HG02870 (cell line): ENCODE measurements at regions not wholly inside any gene's neighbourhood (a gene's known extent, or its start where the extent isn't known, plus 50 kb on each side); places are given as distances from the start of the nearest gene placed in this dataset.

ENCODE experiments used
- ATAC-seq: cut with Tn5 transposase; IDR thresholded peaks from one replicate; pipeline ENCODE4 v1.9.1; 2021; ENCODE audit warnings: mild to moderate bottlenecking, moderate library complexity; ENCODE audit not compliant: unreplicated experiment

DNA sequence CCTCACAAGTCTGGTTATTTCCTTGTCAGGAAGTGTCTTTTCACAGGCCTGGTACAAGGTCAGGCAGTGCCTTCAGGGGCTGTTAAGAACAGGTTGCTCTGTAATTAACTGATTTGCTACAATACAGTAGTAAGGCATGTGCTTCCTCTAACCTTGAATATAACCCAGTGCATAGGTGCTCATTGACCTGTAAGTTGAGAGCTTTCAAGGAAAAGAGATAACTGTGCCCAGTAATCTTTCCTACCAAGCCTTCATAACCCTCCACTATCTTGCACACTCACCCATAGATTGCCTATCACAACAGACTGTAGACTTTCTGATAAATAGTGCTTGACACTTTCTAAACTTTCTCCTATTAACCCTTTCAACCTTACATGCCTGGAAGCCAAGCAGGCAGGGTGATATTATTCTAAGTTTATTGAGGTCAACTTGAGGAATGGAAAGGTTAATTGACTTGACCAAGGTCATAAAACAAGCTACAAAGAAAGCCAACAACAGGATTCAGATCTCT, 148.1 kb downstream of the PPARGC1A start:
- ATAC-seq: no peak

DNA sequence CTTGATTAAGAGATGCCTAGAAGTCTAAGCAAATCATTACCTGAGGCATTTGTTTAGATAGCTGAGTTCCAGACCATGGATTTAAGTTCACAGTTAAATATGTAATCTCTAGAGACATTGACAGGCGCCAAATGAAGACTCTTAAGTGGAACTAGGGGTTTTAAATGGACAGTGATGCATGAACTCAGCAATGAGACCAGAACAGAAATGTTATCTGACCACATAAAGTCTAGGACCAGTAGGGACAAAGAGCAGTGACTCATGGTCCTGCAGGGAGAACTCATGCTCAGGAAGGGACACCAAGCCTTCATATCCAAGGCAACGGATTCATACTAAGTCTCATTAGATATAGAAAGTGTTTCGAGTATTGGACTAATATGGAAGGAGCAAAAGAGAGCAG, 152.3 kb downstream of the PPARGC1A start:
- no peak for ATAC-seq

- ATAC-seq: no peak
These were observed 153.4 kb downstream of the PPARGC1A start for GRCh38 chr4:23736466-23736865.

- ATAC-seq: no peak
These were observed 155.8 kb downstream of the PPARGC1A start for GRCh38 chr4:23734000-23734399.

DNA sequence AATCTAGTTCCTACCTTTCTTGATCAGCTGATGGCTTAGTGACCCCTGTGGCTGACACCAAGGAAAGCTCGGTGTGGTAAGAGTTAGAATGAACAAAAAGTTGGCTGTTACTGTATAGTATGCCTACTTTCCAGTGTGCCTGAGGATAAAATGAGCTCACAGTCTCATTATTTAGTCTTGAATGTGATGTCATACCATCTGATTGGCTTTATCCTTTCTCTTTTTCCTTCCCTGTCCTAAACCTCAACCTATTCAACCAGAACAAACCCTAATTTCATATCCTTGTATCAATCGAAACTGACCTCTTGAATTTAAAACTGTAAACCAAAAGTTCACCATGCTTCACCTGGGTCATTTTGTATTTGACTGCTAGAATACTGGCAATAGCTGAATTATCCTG, 156.4 kb downstream of the PPARGC1A start:
- ATAC-seq: no peak

DNA sequence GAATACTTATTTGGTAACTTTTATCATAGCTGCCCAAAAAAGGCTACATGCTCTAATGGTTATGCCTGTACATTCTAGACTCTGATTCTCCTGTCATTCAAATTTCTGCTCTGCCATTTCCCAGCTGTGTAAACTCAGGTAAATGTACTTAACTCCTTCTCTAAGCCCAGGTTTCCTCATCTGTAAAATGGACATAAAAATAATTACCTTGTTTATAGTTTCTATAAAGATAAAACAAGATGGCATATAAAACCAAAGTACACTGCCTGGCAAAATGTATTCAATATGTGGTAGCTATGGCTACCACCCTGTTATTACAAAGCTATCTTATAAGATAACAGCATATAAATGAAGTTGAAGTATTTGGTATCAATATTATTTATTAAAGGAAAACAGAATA, 158.8 kb downstream of the PPARGC1A start:
- ATAC-seq: no peak

GRCh38 chr4:23728971-23729370, 160.9 kb downstream of the PPARGC1A start:
- no peak for ATAC-seq

GRCh38 chr4:23728393-23728792, 161.5 kb downstream of the PPARGC1A start:
- ATAC-seq: no peak

DNA sequence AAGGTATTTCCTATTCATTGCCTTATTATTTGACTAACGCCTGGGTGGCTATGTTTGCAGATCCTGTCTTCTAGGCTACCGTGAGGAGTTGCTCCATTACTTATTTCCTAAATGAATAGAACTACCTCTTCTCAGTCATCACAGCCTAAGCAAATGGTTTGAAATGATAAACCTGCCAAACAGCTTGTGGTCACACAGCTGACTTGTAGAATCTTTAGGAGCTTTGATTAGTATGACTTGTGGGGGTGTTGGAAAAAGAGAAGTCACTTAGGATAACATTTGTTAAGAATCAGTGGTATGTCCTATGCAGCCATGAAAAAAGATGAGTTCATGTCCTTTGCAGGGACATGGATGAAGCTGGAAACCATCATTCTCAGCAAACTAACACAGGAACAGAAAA, 169.3 kb downstream of the PPARGC1A start:
- no peak for ATAC-seq

DNA sequence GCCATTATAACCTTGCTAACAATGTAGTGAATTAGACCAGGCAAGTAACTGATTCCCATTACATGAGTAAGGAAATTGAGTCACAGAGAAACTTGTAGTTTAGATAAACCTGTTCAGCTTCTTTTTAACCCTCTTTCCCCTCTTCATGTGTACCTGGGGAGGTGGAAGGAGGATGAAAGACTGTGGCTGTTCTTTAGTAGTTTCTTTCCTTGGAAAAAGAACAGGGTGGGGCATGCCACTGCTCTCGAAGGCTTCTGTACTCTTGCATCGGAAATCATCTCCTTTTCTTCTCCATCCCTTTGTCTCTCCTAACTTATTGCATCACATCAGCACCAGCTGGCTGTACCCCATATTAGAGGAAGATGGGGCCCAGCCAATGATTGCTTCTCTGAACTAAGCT, 171.4 kb downstream of the PPARGC1A start:
- no peak for ATAC-seq

- no peak for ATAC-seq
These were observed 172.2 kb downstream of the PPARGC1A start for GRCh38 chr4:23717528-23718248.

DNA sequence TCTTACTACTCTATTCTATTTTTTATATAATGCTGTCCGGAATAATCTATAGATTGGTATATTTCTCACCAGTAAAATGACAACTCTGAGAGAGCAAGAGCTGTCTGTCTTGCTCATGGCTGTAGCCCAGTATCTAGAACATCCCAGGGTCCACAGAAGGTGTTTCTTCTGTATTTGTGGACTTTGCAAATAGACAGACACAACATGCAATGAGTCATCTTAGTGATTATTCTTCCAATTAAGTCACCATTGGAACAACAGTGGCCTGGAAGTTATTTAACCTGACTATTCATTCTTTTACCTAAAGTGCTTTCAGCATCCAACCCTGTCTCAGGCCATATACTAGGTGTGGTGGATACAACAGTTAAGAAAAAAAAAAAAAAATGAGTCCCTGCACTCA, 179.5 kb downstream of the PPARGC1A start:
- no peak for ATAC-seq

- no peak for ATAC-seq
These were observed 182.2 kb downstream of the PPARGC1A start for GRCh38 chr4:23707652-23708026.

DNA sequence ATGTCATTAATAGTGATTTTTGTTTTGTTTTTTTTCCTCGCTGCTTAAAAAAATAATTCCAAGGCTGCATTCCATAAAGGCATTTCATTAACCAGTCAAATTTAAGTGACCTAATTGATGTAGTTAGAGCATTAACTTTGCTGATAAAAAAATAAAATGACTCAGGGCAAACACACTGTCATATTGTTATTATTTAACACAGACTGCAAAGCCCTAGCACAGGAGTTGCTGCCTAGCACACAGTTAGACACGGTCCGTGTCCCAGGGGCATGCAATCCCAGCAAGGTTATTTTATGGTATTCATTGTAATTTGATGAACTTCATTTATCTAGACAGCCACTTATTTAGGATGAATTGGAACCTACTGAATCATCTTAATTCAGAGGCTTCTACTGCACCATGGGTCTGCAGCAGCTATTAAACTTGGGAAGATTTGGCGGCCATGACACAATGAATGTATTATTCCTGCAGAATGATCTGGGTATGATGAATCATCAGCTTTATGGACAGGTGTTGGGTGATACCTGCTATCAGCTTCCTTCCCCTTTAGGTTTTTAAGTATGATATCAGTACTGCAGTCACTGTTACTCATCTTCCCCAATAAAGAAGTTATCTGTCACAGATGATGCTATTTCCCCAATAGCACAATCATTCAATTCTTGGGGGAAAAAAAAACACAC, 182.7 kb downstream of the PPARGC1A start:
- ATAC-seq: no peak

DNA sequence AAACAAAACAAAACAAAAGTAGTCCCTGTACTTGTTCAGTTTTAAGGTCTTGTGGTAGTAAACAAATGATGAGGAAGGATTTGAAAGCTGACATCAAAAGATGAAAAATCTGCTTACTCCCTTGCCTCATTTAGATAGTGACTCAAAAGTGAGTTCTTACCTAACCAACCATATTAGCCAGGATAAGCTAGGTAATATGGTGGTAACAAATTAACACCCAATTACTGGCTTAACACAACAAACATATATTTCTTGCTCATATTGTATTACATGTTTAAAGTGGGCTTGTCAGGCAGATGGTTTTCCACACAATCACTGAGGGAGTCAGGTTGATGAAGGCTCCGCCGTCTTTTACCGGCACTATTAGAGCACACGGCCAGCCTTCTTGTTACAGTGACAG, 189.7 kb downstream of the PPARGC1A start:
- no peak for ATAC-seq

- no peak for ATAC-seq
These were observed 192.1 kb downstream of the PPARGC1A start for GRCh38 chr4:23697722-23698121.

DNA sequence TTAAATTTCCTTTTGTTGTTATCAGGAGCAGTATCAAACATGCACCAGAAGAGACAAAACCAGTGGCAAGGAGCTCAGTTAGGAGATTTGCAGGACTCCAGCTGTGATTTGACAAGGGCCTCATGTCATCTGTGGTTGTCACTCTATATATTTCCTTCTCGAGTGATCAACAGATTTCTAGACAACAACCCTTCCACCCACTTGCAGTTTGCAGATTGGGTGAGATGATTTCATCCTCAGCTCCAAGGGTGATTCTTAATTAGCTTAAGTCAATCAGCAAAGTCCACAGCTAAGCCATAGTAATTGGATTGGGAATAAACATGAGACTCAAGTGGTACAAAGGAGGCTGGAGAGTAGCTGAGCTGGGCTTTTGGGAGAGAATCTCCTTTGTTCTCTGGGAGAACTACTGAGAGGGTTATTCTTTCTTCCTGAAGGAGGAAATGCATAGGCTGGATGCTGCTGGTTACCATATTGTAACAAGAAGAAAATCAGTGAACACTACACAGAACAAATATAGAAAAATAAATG, 192.8 kb downstream of the PPARGC1A start:
- ATAC-seq: no peak

GRCh38 chr4:23686169-23686897, 203.5 kb downstream of the PPARGC1A start:
- ATAC-seq: no peak

- ATAC-seq: no peak
These were observed 204.4 kb downstream of the PPARGC1A start for GRCh38 chr4:23685471-23685870.

DNA sequence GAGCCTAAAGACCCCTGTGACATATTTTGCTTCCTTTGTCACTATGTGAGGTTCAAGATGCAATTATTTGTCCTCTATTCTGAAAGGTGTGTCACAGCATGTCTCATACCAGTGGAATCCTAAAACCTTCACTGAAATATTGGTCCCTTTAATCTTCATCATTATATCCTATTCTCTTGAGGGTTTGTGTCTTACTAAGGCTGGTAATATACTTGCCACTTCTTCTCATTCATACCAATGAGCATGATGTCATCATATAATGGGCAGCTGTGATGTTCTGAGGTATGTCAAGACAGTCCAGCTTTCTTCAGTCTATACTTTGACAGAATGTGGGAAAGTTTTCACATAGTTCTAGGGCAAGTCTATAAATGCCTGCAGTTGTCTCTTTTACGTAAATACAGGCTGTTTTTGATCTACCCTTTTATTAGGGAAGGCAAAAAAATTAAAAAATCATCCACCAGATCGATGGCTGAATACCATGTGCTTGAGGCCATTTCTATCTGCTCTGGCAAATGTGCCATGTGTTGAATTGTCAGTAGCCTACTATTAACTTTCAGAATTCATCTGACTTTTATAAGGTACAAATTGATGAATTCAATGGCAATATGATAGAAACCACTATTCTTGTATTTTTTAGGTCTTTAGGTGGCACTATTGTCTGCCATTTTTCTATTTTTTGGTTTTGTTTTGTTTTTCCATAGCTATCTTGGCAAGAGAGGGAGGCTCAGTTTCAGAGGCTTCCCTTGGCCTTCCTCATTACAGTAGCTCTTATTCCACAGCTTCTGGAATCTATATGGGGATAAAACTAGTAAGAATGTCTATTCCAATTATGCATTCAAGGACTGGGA, 209.0 kb downstream of the PPARGC1A start:
- no peak for ATAC-seq

DNA sequence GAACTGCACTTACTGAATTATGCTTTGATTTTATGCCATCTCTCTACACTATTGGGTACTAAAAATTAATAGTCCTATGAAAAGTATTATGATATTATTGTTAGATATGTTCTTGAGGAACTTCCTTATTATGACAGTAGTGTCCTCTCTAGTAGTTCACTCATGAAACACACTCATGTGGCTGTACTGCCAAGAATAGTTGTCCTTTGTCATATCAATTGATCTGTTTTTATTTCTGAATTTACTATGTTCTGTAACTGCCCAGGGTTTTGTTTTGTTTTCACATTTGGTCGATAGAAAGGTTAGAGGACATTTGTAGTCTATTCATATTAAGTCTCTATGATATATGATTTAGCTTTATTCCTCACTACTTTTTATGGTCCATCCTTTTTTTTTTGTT, 215.2 kb downstream of the PPARGC1A start:
- no peak for ATAC-seq
